Right atrium auricular region (tissue), 2 donors: ENCODE measurements at regions not wholly inside any gene's neighbourhood (a gene's known extent, or its start where the extent isn't known, plus 50 kb on each side); places are given as distances from the start of the nearest gene placed in this dataset.

Experiments
- DNase-seq: peaks from one replicate; pipeline ENCODE4 v3.0.0-alpha.2; 2019; ENCODE audit warnings: low spot score
- H3K27ac ChIP-seq, 2 donors: fragments of 200-600 bp; sonication (generic); 1 replicate in 1 of 2; 2 replicates in 1 of 2; pipeline ENCODE4 v1.5.1; 2016 to 2019
- H3K27me3 ChIP-seq, 2 donors: fragments of 200-600 bp; sonication (generic); one replicate each; pipeline versions ENCODE4 v1.5.1 to v1.6.0; 2017 to 2019
- H3K36me3 ChIP-seq: fragments of 200-600 bp; sonication (generic); one replicate; pipeline ENCODE4 v1.5.1; 2016
- H3K4me1 ChIP-seq, 2 donors: fragments of 200-600 bp; sonication (generic); one replicate each; pipeline versions ENCODE4 v1.5.1 to v1.6.0; 2017 to 2019
- H3K4me3 ChIP-seq, 2 donors: fragments of 200-600 bp; sonication (generic); 1 replicate in 1 of 2; 2 replicates in 1 of 2; pipeline ENCODE4 v1.5.1; 2017 to 2019; ENCODE audit warnings: mild to moderate bottlenecking in 1 of 2, moderate library complexity in 1 of 2
- H3K9me3 ChIP-seq, 2 donors: fragments of 200-600 bp; sonication (generic); one replicate each; pipeline ENCODE4 v1.5.1; 2019
- CTCF ChIP-seq, 2 donors: fragments of 200-600 bp; sonication (generic); IDR thresholded peaks; one replicate each; pipeline ENCODE4 v1.5.1; 2019; ENCODE audit warnings: antibody characterized with exemption in 2 of 2

- H3K27me3 ChIP-seq: no peaks in the 10 kb centered on the region
- no peak overlapping the region for H3K27ac ChIP-seq
- TF ChIP-seq CTCF (IDR thresholded peaks at IDR 0.05): no peak
- H3K4me1 ChIP-seq: no peaks in the 10 kb centered on the region
- no peak for DNase-seq
- H3K4me3 ChIP-seq: no peak overlapping the region
- peaks cover 0 to 17% of the 10 kb centered on the region in 2 donors for H3K9me3 ChIP-seq
- no peaks in the 10 kb centered on the region for H3K36me3 ChIP-seq
Observed at GRCh38 chrX:102029026-102029425, 96.5 kb upstream of the TCEAL2 start.

- no peak for DNase-seq
- H3K27ac ChIP-seq: no peak overlapping the region
- no peak for TF ChIP-seq CTCF (IDR thresholded peaks at IDR 0.05)
- no peak overlapping the region for H3K4me3 ChIP-seq
- H3K36me3 ChIP-seq: no peaks in the 10 kb centered on the region
- H3K9me3 ChIP-seq: peaks cover 5 to 18% of the 10 kb centered on the region in 2 donors
- H3K4me1 ChIP-seq: no peaks in the 10 kb centered on the region
- H3K27me3 ChIP-seq: no peaks in the 10 kb centered on the region
Observed at GRCh38 chrX:102018208-102018607, 86.4 kb upstream of the ZMAT1 start.

- DNase-seq: no peak
- no peaks in the 10 kb centered on the region for H3K36me3 ChIP-seq
- TF ChIP-seq CTCF (IDR thresholded peaks at IDR 0.05): no peak
- no peaks in the 10 kb centered on the region for H3K27me3 ChIP-seq
- H3K27ac ChIP-seq: no peak overlapping the region
- no peaks in the 10 kb centered on the region for H3K4me1 ChIP-seq
- no peak overlapping the region for H3K4me3 ChIP-seq
- no peaks in the 10 kb centered on the region for H3K9me3 ChIP-seq
Observed at GRCh38 chrX:102008901-102009300, 77.1 kb upstream of the ZMAT1 start.

GRCh38 chrX:101999644-102000539, 68.1 kb upstream of the ZMAT1 start:
- no peaks in the 10 kb centered on the region for H3K27me3 ChIP-seq
- no peaks in the 10 kb centered on the region for H3K9me3 ChIP-seq
- no peak overlapping the region for H3K27ac ChIP-seq
- H3K4me3 ChIP-seq: no peak overlapping the region
- no peaks in the 10 kb centered on the region for H3K36me3 ChIP-seq
- DNase-seq: no peak
- no peaks in the 10 kb centered on the region for H3K4me1 ChIP-seq
- TF ChIP-seq CTCF (IDR thresholded peaks at IDR 0.05): no peak

- no peaks in the 10 kb centered on the region for H3K4me1 ChIP-seq
Observed at GRCh38 chrX:101993335-101993734, 61.5 kb upstream of the ZMAT1 start.

More at GRCh38 chrX:101993335-101993734, 61.5 kb upstream of the ZMAT1 start:
- H3K4me3 ChIP-seq: no peak overlapping the region
- no peaks in the 10 kb centered on the region for H3K36me3 ChIP-seq
- no peak overlapping the region for H3K27ac ChIP-seq
- no peaks in the 10 kb centered on the region for H3K27me3 ChIP-seq
- DNase-seq: no peak
- no peak for TF ChIP-seq CTCF (IDR thresholded peaks at IDR 0.05)
- no peaks in the 10 kb centered on the region for H3K9me3 ChIP-seq
